ENCODE measurements at regions not wholly inside any gene's neighbourhood (a gene's known extent, or its start where the extent isn't known, plus 50 kb on each side); places are given as distances from the start of the nearest gene placed in this dataset.
"Not testable (repeated sequence)": the region's sequence is repeated elsewhere in the genome, so short reads cannot be mapped to it uniquely, and the experiment has no call there.

DNA sequence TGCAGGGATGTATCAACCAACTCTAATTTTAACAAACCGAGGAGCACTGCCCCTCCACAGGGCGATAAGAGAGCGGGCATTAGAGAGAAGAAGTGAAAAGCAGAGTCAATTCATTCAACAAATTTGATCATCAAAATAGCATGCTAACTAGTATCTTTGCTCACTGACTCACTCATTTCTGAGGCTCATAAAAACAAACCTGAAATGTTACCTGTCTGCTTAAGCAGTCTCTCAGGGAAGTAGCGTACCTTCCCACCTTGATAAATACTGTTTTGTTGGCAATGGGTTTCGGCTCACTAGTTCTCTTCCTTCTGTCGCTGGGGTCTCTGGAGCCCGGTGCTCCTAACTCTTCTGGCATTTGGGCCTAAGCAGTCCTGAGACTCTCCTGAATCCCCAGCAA lies 248.8 kb downstream of the IRS1 start:
- TF ChIP-seq, protein P1, sequence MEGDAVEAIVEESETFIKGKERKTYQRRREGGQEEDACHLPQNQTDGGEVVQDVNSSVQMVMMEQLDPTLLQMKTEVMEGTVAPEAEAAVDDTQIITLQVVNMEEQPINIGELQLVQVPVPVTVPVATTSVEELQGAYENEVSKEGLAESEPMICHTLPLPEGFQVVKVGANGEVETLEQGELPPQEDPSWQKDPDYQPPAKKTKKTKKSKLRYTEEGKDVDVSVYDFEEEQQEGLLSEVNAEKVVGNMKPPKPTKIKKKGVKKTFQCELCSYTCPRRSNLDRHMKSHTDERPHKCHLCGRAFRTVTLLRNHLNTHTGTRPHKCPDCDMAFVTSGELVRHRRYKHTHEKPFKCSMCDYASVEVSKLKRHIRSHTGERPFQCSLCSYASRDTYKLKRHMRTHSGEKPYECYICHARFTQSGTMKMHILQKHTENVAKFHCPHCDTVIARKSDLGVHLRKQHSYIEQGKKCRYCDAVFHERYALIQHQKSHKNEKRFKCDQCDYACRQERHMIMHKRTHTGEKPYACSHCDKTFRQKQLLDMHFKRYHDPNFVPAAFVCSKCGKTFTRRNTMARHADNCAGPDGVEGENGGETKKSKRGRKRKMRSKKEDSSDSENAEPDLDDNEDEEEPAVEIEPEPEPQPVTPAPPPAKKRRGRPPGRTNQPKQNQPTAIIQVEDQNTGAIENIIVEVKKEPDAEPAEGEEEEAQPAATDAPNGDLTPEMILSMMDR (IDR thresholded peaks at IDR 0.05; ENCODE audit: control insufficient read depth, extremely low read depth, insufficient read depth): no peak
- DNase-seq (ENCODE audit: low read depth): no peak
- no peak overlapping the region for H3K4me3 ChIP-seq (ENCODE audit: low read depth, low read length)

DNA sequence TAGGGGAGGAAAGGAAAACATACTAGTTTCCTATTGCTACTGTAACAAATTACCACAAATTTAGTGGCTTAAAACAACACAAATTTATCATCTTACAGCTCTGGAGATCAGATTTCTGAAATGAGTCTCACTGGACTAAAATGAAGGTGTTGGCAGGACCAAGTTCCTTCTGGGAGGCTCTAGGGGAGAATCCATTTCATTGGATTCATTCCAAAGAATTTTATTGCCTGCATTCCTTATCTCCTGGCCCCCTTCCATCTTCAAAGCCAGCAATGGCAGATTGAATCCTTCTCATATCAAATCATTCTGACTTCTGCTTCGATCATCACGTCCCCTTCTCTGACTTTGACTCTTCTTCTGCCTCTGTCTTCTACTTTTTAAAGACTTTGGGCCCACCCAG lies 250.9 kb downstream of the IRS1 start:
- no peak for DNase-seq (ENCODE audit: low read depth)
- H3K4me3 ChIP-seq (ENCODE audit: low read depth, low read length): no peak overlapping the region
- TF ChIP-seq, protein P1 (IDR thresholded peaks at IDR 0.05; ENCODE audit: control insufficient read depth, extremely low read depth, insufficient read depth): no peak

DNA sequence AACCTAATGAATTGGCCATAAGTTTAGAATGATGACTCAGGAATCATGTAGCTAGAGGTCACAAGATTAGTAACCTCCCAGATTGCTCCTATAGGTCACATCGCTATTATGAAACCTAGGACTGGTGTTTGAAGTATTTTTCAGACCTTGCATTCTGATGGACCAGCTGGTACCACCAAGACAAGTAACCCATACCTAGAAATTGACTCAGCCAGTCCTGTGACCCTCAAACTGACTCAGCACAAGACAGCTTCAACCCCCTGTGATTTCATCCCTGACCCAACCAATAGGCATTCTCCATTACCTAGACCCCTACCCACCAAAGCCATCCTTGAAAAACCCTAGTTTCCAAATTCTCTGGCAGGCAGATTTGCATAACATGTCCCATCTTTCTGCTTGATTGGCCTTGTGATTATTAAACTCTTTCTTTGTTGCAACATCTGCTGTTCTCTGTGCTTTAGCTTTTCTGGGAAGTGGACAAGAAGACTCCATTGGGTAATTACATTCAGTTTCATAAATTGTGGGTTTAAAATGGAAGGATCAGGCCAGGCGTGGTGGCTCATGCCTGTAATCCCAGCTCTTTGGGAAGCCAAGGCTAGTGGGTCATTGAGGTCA lies 254.9 kb downstream of the IRS1 start:
- DNase-seq (ENCODE audit: low read depth): no peak
- no peak overlapping the region for H3K4me3 ChIP-seq (ENCODE audit: low read depth, low read length)
- TF ChIP-seq, protein P1 (IDR thresholded peaks at IDR 0.05; ENCODE audit: control insufficient read depth, extremely low read depth, insufficient read depth): no peak

DNA sequence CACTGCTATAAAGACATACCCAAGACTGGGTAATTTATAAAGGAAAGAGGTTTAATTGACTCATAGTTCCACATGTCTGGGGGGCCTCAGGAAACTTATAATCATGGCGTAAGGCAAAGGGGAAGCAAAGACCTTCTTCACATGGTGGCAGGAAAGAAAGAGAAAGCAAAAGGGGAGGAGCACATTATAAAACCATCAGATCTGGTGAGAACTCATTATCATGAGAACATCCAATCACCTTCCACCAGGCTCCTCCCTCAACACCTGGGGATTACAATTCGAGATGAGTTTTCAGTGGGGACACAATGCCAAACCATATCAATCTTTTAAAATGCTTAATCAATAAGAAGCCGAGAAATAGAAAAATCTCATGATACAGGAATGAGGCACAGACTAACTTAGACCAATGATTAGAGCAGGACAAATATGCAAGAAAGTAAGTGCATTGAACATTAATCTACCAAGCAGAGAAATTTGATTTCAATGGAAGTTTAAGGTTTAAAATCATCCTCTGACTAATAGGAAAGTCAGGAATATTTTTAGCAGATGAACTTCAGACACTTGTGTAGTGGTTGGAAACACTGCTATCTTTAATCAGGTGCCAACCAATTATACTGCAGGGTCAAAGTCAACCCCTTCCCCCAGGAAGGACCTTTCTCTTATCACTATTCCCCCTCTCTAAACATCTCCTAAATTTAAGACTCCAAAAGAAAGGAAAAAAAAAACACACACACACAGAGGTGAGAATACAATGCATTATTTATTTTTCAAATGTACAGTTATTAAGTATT lies 259.2 kb downstream of the IRS1 start:
- DNase-seq (ENCODE audit: low read depth): no peak
- TF ChIP-seq, protein P1 (IDR thresholded peaks at IDR 0.05; ENCODE audit: control insufficient read depth, extremely low read depth, insufficient read depth): no peak
- no peak overlapping the region for H3K4me3 ChIP-seq (ENCODE audit: low read depth, low read length)

DNA sequence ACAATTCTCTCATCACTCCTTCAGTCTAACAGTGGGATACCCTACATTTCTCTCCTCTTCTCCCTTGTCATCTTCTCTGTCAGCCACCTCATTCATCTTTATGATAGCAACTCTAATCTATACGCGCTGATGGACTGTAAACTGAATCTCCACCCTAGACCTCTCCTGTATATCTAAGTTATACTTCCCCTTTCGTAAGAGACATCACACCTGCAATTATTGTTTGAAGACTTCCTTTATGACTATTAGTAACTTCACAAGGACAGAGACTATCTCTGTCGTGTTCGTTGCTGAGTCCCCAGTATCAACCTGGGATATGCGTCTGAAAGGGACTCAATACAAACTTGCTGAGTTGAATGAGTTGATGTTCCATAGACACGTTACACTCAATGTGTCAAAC lies 263.2 kb downstream of the IRS1 start:
- no peak for DNase-seq (ENCODE audit: low read depth)
- H3K4me3 ChIP-seq (ENCODE audit: low read depth, low read length): no peak overlapping the region
- TF ChIP-seq, protein P1 (IDR thresholded peaks at IDR 0.05; ENCODE audit: control insufficient read depth, extremely low read depth, insufficient read depth): no peak

DNA sequence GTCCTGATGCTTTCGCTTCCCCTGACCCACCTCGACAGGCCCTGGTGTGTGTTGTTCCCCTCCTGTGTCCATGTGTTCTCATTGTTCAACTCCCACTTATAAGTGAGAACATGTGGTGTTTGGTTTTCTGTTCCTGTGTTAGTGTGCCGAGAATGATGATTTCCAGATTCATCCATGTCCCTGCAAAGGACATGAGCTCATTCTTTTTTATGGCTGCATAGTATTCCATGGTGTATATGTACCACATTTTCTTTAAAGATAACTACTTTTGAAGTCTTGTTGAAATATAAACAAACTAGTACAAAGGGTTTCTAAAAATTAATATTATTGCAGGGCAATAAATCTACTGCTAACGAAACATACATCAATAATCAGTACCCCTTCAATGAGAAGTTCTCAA lies 266.6 kb downstream of the IRS1 start:
- H3K4me3 ChIP-seq (ENCODE audit: low read depth, low read length); DNase-seq (ENCODE audit: low read depth): not testable (repeated sequence)

DNA sequence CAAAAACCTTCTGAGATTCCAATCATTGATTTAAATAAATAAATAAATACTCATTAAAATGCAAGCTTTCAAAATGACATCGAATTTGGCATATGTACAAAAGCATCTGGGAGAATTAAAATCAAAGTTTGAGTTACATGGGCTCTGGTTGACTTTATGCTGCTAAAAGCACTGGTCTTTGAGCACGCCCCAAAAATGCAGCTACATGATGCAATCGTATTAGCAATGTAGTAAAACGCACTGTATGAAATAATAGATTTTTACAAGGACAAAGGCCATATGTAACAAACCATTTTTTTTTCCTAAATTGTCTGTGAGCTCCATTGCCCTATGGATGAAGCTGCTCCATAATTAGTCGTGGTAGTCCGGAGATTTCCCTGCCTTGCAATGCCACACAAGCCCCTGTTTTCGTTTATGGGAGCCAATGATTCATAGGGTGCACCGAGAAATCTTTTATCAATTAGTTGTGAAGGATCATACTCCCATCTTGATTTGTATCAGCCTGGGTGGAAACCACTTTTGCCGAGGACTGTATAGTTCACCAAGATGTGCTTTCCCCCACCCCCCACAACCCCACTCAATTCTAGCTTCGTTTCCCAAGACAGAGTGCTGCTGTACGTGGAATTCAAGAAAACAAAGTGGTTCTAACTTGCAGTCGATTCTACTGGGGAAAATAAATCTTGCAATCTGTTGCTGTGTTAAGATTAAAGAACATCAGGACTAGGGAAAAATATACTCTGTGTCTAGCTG lies 268.4 kb downstream of the IRS1 start:
- H3K4me3 ChIP-seq (ENCODE audit: low read depth, low read length): no peak overlapping the region
- TF ChIP-seq, protein P1 (IDR thresholded peaks at IDR 0.05; ENCODE audit: control insufficient read depth, extremely low read depth, insufficient read depth): no peak
- DNase-seq (ENCODE audit: low read depth): no peak

Measured in LNCaP clone FGC (cell line).